HG03159 (cell line): ENCODE measurements at regions not wholly inside any gene's neighbourhood (a gene's known extent, or its start where the extent isn't known, plus 50 kb on each side); places are given as distances from the start of the nearest gene placed in this dataset.
A peak's percentile ranks its signal among the peaks of the same experiment; 100 is the strongest.

ENCODE experiments used
- ATAC-seq: cut with Tn5 transposase; IDR thresholded peaks from one replicate; pipeline ENCODE4 v1.9.1; 2021; ENCODE audit warnings: mild to moderate bottlenecking, moderate library complexity; ENCODE audit not compliant: unreplicated experiment

DNA sequence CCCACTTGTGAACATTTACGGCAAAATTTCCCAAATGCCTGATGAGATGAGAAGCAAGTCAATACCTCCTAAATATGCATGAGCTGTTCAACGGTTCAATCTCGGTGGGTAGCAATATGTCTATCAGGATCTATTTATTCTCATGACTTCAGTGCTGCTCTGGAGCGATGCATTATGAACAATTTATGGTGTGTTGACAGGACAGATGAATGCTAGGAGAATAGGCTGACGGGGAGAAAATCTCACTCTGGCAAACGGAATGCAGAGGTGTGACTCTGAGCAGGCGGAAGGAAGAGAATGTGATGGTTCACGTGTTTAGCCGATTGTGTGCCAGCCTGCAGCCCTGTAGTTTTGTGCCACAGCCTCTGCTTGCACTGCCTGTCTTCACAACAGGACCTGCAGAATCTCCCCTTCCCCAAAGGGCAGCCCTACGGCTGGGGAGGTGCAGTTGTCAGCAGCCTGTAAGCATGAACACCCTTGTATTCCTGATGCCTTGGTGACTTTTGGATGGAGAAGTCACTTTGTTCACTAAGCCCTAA is 345.2 kb downstream of the PHKB start:
- no peak for ATAC-seq

DNA sequence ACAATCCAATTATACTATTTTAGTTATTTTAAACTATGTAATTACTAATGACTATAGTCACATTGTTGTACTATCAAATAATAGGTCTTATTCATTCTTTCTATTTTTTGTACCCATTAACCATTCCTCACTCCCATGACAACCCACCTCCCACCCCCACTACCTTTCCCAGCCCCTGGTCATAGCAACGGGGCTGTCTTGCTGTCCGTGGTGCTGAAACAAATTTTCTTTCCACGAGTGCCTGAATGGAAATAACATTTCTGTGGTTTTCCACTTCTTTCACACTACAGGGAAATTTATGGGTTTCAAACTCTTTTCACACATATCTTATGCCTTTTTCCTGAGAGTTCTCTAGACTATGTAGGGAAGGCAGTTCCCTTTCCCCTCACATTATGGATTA is 326.6 kb downstream of the PHKB start:
- no peak for ATAC-seq

DNA sequence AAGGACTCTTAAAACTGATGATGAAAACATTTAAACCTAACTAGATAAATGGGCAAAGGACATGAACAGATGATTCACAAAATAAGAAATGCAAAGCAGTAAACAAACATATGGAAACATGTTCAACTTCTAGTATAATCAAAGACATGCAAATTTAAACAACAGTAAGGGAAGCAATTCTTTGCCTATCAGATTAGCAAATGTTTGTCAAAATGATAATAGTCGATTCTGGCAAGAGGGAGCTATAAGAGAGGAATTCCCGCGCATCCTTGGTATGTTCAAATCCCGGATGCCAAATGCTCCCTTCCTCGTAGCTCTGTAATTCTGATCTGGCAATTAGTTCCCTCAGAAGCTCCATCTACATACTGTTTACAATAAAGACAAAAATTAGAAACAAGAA is 320.5 kb downstream of the PHKB start:
- ATAC-seq = no peak

DNA sequence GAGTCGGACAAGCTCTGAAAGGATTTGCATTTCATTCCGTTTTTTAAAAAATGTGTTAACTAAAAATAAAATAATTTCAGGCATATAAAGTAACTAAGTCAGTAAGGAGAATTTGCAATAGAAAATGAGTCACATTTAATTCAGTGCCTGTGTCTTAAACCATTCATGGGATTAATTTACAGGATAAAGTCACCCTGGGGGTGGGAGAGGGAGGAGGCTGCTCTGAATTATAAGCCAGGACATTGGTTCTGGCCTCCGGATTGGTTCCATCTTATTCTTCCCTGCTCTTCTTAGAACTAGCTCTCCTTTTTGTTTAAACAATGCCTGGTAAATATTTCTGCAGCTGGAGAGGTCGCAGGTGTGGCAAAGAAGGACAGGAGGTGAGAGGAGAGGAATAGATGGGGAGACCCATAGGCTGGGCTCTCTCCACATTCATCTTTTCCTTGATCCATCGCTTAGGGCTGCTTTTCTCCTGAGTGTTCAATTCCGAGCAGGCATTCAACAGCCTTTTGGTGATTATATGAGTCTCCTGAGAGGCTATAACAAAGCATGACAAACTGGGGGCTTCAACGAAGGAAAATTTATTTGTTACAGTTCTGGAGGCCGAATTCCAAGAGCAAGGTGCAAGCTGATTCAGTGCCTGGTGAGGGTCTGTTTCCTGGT is 319.2 kb downstream of the PHKB start:
- ATAC-seq = no peak

DNA sequence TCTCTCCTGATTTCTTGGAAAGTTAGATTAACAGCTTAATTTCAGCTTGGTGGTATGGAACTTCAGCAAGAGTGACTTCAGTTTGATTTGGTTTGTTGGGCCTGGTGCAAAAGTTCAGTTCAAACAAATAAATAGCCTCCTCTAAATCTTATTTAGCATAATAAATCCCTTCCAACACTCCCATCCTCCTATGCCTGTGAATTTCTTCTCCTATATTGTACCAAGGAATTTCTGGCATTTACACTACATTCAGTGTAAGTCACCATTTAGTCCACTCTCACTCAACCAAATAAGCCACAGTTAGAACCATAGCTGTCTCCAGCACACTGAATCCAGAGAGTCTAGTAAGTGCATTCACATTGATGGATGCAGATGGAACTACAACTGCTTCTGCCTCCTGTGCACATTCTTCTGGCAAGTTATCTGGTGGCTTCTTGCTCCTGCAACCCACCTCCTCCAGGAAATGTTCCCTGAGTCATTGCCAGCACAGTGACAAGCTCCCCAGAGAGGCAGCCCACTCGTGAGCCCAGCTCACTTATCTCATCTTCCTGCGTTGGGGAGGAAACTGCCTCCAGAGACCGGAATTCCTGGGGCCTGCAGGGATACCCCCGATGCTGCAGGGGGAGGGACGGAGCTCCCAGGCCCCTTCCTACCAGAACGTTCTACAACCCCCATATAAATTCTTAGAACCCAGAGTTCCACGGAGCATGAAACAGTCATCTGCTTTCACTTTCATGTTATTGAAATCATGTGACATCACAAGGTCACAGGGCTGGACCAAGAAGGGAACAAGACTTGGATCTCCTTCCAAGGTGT is 318.3 kb downstream of the PHKB start:
- ATAC-seq = peak; percentile 71

DNA sequence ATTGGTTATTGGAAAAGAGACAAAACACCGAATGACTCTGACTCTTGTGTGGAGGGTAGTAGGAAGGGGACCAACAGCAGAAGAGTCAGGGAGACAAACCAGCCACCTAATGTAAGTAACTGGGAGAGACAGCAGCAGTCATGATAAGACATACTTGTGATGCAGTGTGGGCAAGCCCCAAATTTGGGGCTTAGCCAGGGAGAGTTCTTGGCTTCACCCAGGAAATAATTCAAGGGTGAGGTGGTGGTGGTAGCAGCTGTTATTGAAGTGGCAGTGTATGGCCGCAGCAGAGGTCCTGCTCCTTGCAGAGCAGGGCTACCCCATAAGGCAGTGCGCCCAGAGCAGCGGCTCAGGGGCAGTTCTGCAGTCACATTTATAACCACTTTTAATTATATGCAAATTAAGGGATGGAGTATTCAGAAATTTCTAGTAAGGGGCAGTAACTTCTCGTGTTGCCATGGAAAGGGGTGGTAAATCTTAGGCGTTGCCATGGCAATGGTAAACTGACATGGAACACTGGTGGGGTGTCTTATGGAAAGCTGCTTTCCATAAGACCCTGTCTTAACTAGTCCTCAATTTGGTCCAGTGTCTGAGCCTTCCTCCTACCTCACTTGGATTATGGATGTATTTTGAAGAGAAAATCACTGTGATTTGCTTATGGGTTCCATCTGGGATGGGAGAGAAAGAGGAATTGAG is 317.1 kb downstream of the PHKB start:
- ATAC-seq = no peak

DNA sequence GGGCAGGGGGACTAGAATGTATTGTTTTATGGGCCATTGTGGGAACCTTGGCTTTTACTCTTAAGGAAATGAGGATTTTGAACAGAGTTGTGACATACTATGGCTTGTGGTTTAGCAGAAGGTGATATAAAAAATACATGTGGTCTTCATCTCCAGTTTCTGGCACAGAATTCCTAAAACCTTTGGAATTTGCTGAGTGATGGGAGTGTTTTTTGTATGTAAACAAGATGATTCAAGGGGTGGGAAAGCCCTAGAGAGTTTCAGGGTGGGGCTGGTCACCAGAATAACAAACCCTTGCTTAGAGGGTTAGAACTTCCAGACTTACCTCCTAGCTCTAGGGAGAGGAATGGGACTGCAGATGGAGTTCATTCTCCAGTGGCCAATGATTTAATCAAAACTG is 316.1 kb downstream of the PHKB start:
- ATAC-seq = no peak

- ATAC-seq = no peak
Observed at GRCh38 chr16:47774661-47775060, 313.5 kb downstream of the PHKB start.

GRCh38 chr16:47753659-47754058 is 292.5 kb downstream of the PHKB start:
- ATAC-seq = no peak
